Raji (cell line): ENCODE measurements at regions not wholly inside any gene's neighbourhood (a gene's known extent, or its start where the extent isn't known, plus 50 kb on each side); places are given as distances from the start of the nearest gene placed in this dataset.

ENCODE experiments used
- POLR2A ChIP-seq: IDR thresholded peaks from 2 replicates; pipeline ENCODE4 v1.6.1; 2011; ENCODE audit warnings: low read depth, low read length, control low read depth; ENCODE audit not compliant: insufficient read depth

GRCh38 chr22:49721211-49721763 lies 106.4 kb downstream of the BRD1 start:
- no peak for TF ChIP-seq POLR2A

- no peak for TF ChIP-seq POLR2A
These were observed 107.3 kb downstream of the BRD1 start for GRCh38 chr22:49720279-49720959.

- no peak for TF ChIP-seq POLR2A
These were observed 108.6 kb downstream of the BRD1 start for GRCh38 chr22:49719046-49719445.

GRCh38 chr22:49718396-49718795 lies 109.3 kb downstream of the BRD1 start:
- no peak for TF ChIP-seq POLR2A

GRCh38 chr22:49717322-49717919 lies 110.3 kb downstream of the BRD1 start:
- no peak for TF ChIP-seq POLR2A

- no peak for TF ChIP-seq POLR2A
These were observed 111.2 kb downstream of the BRD1 start for GRCh38 chr22:49716441-49716840.

GRCh38 chr22:49715450-49715849 lies 112.2 kb downstream of the BRD1 start:
- TF ChIP-seq POLR2A, result no peak

- no peak for TF ChIP-seq POLR2A
These were observed 114.7 kb downstream of the BRD1 start for GRCh38 chr22:49713003-49713402.

- no peak for TF ChIP-seq POLR2A
These were observed 115.4 kb downstream of the BRD1 start for GRCh38 chr22:49712195-49712791.

GRCh38 chr22:49710746-49711145 lies 116.9 kb downstream of the BRD1 start:
- TF ChIP-seq POLR2A, result no peak

GRCh38 chr22:49709464-49709863 lies 118.2 kb downstream of the BRD1 start:
- no peak for TF ChIP-seq POLR2A

GRCh38 chr22:49705972-49706352 lies 121.7 kb downstream of the BRD1 start:
- TF ChIP-seq POLR2A, result no peak

GRCh38 chr22:49705216-49705971 lies 122.3 kb downstream of the BRD1 start:
- no peak for TF ChIP-seq POLR2A

GRCh38 chr22:49704345-49705215 lies 123.1 kb downstream of the BRD1 start:
- no peak for TF ChIP-seq POLR2A

- no peak for TF ChIP-seq POLR2A
These were observed 123.7 kb downstream of the BRD1 start for GRCh38 chr22:49703990-49704344.
